ENCODE measurements at regions not wholly inside any gene's neighbourhood (a gene's known extent, or its start where the extent isn't known, plus 50 kb on each side); places are given as distances from the start of the nearest gene placed in this dataset.

GRCh38 chr4:133385161-133385954 is 236.3 kb downstream of the PCDH10 start:
- peaks cover 3% of the 10 kb centered on the region for H3K4me1 Mint-ChIP-seq

GRCh38 chr4:133379681-133380438 is 230.8 kb downstream of the PCDH10 start:
- Mint-ChIP-seq H3K27ac (ENCODE audit: unreplicated experiment) (no peak overlapping the region), H3K4me1 (no peaks in the 10 kb centered on the region), H3K36me3 (ENCODE audit: low read depth) (no peaks in the 10 kb centered on the region), H3K27me3 (ENCODE audit: low read depth) (no peaks in the 10 kb centered on the region), H3K4me3 (no peak overlapping the region), H3K9me3 (peaks cover 6% of the 10 kb centered on the region)
- no peak for TF ChIP-seq CTCF (conservative IDR thresholded peaks at IDR 0.05)
- DNase-seq (ENCODE audit: low read depth, low spot score) = no peak

More at GRCh38 chr4:133385161-133385954, 236.3 kb downstream of the PCDH10 start:
- no peak for TF ChIP-seq CTCF (conservative IDR thresholded peaks at IDR 0.05)
- Mint-ChIP-seq H3K9me3 (no peaks in the 10 kb centered on the region), H3K27ac (ENCODE audit: unreplicated experiment) (no peak overlapping the region), H3K4me3 (no peak overlapping the region), H3K36me3 (ENCODE audit: low read depth) (no peaks in the 10 kb centered on the region), H3K27me3 (ENCODE audit: low read depth) (no peaks in the 10 kb centered on the region)
- DNase-seq (ENCODE audit: low read depth, low spot score) = no peak

GRCh38 chr4:133377286-133377685 is 228.2 kb downstream of the PCDH10 start:
- Mint-ChIP-seq H3K4me1 (no peaks in the 10 kb centered on the region), H3K36me3 (ENCODE audit: low read depth) (no peaks in the 10 kb centered on the region), H3K27me3 (ENCODE audit: low read depth) (no peaks in the 10 kb centered on the region), H3K9me3 (peaks cover 8% of the 10 kb centered on the region), H3K27ac (ENCODE audit: unreplicated experiment) (no peak overlapping the region), H3K4me3 (no peak overlapping the region)
- DNase-seq (ENCODE audit: low read depth, low spot score) = no peak
- TF ChIP-seq CTCF (conservative IDR thresholded peaks at IDR 0.05) = no peak

GRCh38 chr4:133372699-133373098 is 223.6 kb downstream of the PCDH10 start:
- Mint-ChIP-seq H3K27ac (ENCODE audit: unreplicated experiment) (no peak overlapping the region), H3K36me3 (ENCODE audit: low read depth) (no peaks in the 10 kb centered on the region), H3K4me1 (no peaks in the 10 kb centered on the region), H3K27me3 (ENCODE audit: low read depth) (no peaks in the 10 kb centered on the region), H3K9me3 (peaks cover 8% of the 10 kb centered on the region), H3K4me3 (no peak overlapping the region)
- DNase-seq (ENCODE audit: low read depth, low spot score) = no peak
- TF ChIP-seq CTCF (conservative IDR thresholded peaks at IDR 0.05) = no peak

GRCh38 chr4:133355633-133356032 is 206.5 kb downstream of the PCDH10 start:
- H3K36me3 Mint-ChIP-seq (ENCODE audit: low read depth) = peaks cover 2% of the 10 kb centered on the region
- no peaks in the 10 kb centered on the region for H3K27me3 Mint-ChIP-seq (ENCODE audit: low read depth)
- no peak overlapping the region for H3K4me3 Mint-ChIP-seq
- no peaks in the 10 kb centered on the region for H3K4me1 Mint-ChIP-seq
- no peak for TF ChIP-seq CTCF (conservative IDR thresholded peaks at IDR 0.05)
- no peak overlapping the region for H3K27ac Mint-ChIP-seq (ENCODE audit: unreplicated experiment)
- peaks cover 11% of the 10 kb centered on the region for H3K9me3 Mint-ChIP-seq
- DNase-seq (ENCODE audit: low read depth, low spot score) = no peak
